H1 (cell line): ENCODE measurements at regions not wholly inside any gene's neighbourhood (a gene's known extent, or its start where the extent isn't known, plus 50 kb on each side); places are given as distances from the start of the nearest gene placed in this dataset.

ENCODE experiments used
- CTCF ChIA-PET: fragments of 300-600 bp; sonication (Branson Sonifier 250); formaldehyde crosslinking; loops from one replicate; lab custom pipeline; 2021; ENCODE audit not compliant: partially characterized antibody; lab: Charles Lee
- POLR2A ChIA-PET: fragments of 300-600 bp; sonication (Branson Sonifier 250); formaldehyde crosslinking; loops from one replicate; lab custom pipeline; 2021; ENCODE audit warnings: inconsistent platforms; ENCODE audit not compliant: partially characterized antibody; lab: Charles Lee
- DNase-seq, 2 experiments: peaks; one replicate each; pipeline versions ENCODE4 v3.0.0 to v3.0.0-alpha.2; 2010 to 2022; ENCODE audit warnings: low spot score in 2 of 2, low read depth in 1 of 2, mixed read lengths in 1 of 2
- FAIRE-seq: peaks from 2 replicates; lab custom pipeline; 2011; peaks lifted over from hg19 to GRCh38; lab: Jason Lieb, UNC
- H2AFZ ChIP-seq: 2 replicates; pipeline ENCODE4 v1.8.1; 2012; ENCODE audit warnings: low read length, inconsistent platforms
- H2AK5ac ChIP-seq: 2 replicates; pipeline ENCODE4 v1.6.1; 2013; ENCODE audit warnings: low read depth, low read length
- H2BK120ac ChIP-seq: replicated peaks from 2 replicates; pipeline ENCODE3; 2013; ENCODE audit warnings: low read depth, low read length, inconsistent platforms
- H2BK12ac ChIP-seq: 2 replicates; pipeline ENCODE4 v1.6.1; 2013; ENCODE audit warnings: low read depth, low read length
- H2BK15ac ChIP-seq: 2 replicates; pipeline ENCODE4 v1.6.1; 2013; ENCODE audit warnings: low read length
- H2BK20ac ChIP-seq: 2 replicates; pipeline ENCODE4 v1.6.1; 2013; ENCODE audit warnings: low read length
- H2BK5ac ChIP-seq: 2 replicates; pipeline ENCODE4 v1.6.1; 2013; ENCODE audit warnings: low read depth, low read length
- H3K14ac ChIP-seq: 2 replicates; pipeline ENCODE4 v1.6.1; 2013; ENCODE audit warnings: inconsistent platforms; ENCODE audit not compliant: insufficient read length
- H3K18ac ChIP-seq: 2 replicates; pipeline ENCODE4 v1.6.1; 2013; ENCODE audit warnings: low read length; ENCODE audit errors: extremely low read depth
- H3K23ac ChIP-seq: 2 replicates; pipeline ENCODE4 v1.6.1; 2013; ENCODE audit warnings: inconsistent platforms; ENCODE audit not compliant: insufficient read length
- H3K23me2 ChIP-seq: 2 replicates; pipeline ENCODE4 v1.6.1; 2013; ENCODE audit warnings: low read depth, low read length
- H3K27ac ChIP-seq: 2 replicates; pipeline ENCODE4 v1.6.1; 2011; ENCODE audit warnings: low read depth, low read length, inconsistent platforms
- H3K27me3 ChIP-seq, 4 experiments: replicated peaks in 1 of 4; 1 replicate in 1 of 4; 2 replicates in 3 of 4; pipeline versions ENCODE4 v1.6.1 to v1.8.1; 2011 to 2013; ENCODE audit warnings: low read length in 3 of 4, mild to moderate bottlenecking in 3 of 4, inconsistent platforms in 2 of 4, mixed read lengths in 2 of 4, moderate library complexity in 1 of 4; ENCODE audit not compliant: control insufficient read depth in 3 of 4, insufficient read depth in 3 of 4; ENCODE audit errors: extremely low read depth in 1 of 4
- H3K36me3 ChIP-seq, 4 experiments: 2 replicates each; pipeline versions ENCODE4 v1.6.1 to v1.8.1; 2011 to 2013; ENCODE audit warnings: mild to moderate bottlenecking in 4 of 4, low read length in 3 of 4, moderate library complexity in 2 of 4, control low read depth in 1 of 4, inconsistent platforms in 1 of 4; ENCODE audit not compliant: insufficient read depth in 4 of 4, control insufficient read depth in 2 of 4
- H3K4ac ChIP-seq: replicated peaks from 2 replicates; pipeline ENCODE3; 2013; ENCODE audit warnings: low read length, low read depth, mixed read lengths, inconsistent platforms; ENCODE audit not compliant: insufficient read length
- H3K4me1 ChIP-seq, 4 experiments: replicated peaks in 1 of 4; 1 replicate in 1 of 4; 2 replicates in 3 of 4; pipeline versions ENCODE4 v1.6.1 to v1.8.1; 2011 to 2013; ENCODE audit warnings: low read length in 3 of 4, inconsistent platforms in 2 of 4, mixed read lengths in 1 of 4; ENCODE audit not compliant: insufficient read depth in 4 of 4, control insufficient read depth in 3 of 4
- H3K4me2 ChIP-seq, 2 experiments: 2 replicates each; pipeline versions ENCODE4 v1.6.1 to v1.8.1; 2011 to 2013; ENCODE audit warnings: low read depth in 2 of 2, low read length in 2 of 2, control low read depth in 1 of 2, inconsistent platforms in 1 of 2, mild to moderate bottlenecking in 1 of 2; ENCODE audit not compliant: insufficient read depth in 1 of 2
- H3K4me3 ChIP-seq, 4 experiments: fragments of 200-600, 300-600 bp in 1 of 4; sonication (generic), shearing (Covaris generic), sonication (Bioruptor Twin) in 1 of 4; 2 replicates each; pipeline versions ENCODE4 v1.5.1 to v1.8.1; 2011 to 2016; ENCODE audit warnings: low read length in 4 of 4, low read depth in 3 of 4, control low read depth in 2 of 4, inconsistent platforms in 2 of 4, mild to moderate bottlenecking in 2 of 4, mixed read lengths in 1 of 4, moderate library complexity in 1 of 4; ENCODE audit not compliant: insufficient read depth in 2 of 4; ENCODE audit errors: extremely low read depth in 1 of 4
- H3K56ac ChIP-seq: replicated peaks from 2 replicates; pipeline ENCODE3; 2013; ENCODE audit warnings: low read depth, mild to moderate bottlenecking, mixed read lengths, low read length, inconsistent platforms; ENCODE audit not compliant: insufficient read length
- H3K79me1 ChIP-seq: 2 replicates; pipeline ENCODE4 v1.6.1; 2013; ENCODE audit warnings: low read depth, low read length, control low read depth
- H3K79me2 ChIP-seq, 2 experiments: 2 replicates each; pipeline versions ENCODE4 v1.6.1 to v1.8.1; 2012 to 2013; ENCODE audit warnings: low read length in 2 of 2, mild to moderate bottlenecking in 2 of 2, inconsistent platforms in 1 of 2; ENCODE audit not compliant: insufficient read depth in 2 of 2, control insufficient read depth in 1 of 2
- H3K9ac ChIP-seq, 4 experiments: replicated peaks in 1 of 4; 1 replicate in 1 of 4; 2 replicates in 3 of 4; pipeline versions ENCODE4 v1.6.1 to v1.8.1; 2011 to 2013; ENCODE audit warnings: low read depth in 3 of 4, low read length in 3 of 4, control low read depth in 2 of 4, mild to moderate bottlenecking in 2 of 4, moderate library complexity in 2 of 4, inconsistent platforms in 1 of 4; ENCODE audit errors: extremely low read depth in 1 of 4
- H3K9me3 ChIP-seq, 2 experiments: 2 replicates each; pipeline versions ENCODE4 v1.6.1 to v1.8.1; 2012 to 2013; ENCODE audit warnings: mild to moderate bottlenecking in 2 of 2, moderate library complexity in 2 of 2, control low read depth in 1 of 2, inconsistent platforms in 1 of 2, low read depth in 1 of 2, low read length in 1 of 2, mixed read lengths in 1 of 2; ENCODE audit not compliant: insufficient read depth in 2 of 2
- H4K20me1 ChIP-seq, 2 experiments: replicated peaks in 1 of 2; 2 replicates each; pipeline versions ENCODE3 to v1.8.1; 2011 to 2013; ENCODE audit warnings: inconsistent platforms in 2 of 2, low read length in 2 of 2, mild to moderate bottlenecking in 1 of 2; ENCODE audit not compliant: insufficient read depth in 2 of 2, control insufficient read depth in 1 of 2
- H4K5ac ChIP-seq: 2 replicates; pipeline ENCODE4 v1.6.1; 2013; ENCODE audit warnings: low read length, low read depth, mixed read lengths, inconsistent platforms; ENCODE audit not compliant: insufficient read length
- H4K8ac ChIP-seq: 2 replicates; pipeline ENCODE4 v1.8.0; 2013; ENCODE audit warnings: mild to moderate bottlenecking, moderate library complexity, low read length, inconsistent platforms; ENCODE audit not compliant: insufficient read depth; ENCODE audit errors: extremely low read depth
- H4K91ac ChIP-seq: replicated peaks from 2 replicates; pipeline ENCODE3; 2013; ENCODE audit warnings: low read length, mixed read lengths, inconsistent platforms; ENCODE audit not compliant: insufficient read length
- CEBPB ChIP-seq: IDR thresholded peaks from 2 replicates; pipeline ENCODE4 v1.6.1; 2012; ENCODE audit warnings: low read depth, low read length
- CHD2 ChIP-seq: IDR thresholded peaks from 2 replicates; pipeline ENCODE4 v1.6.1; 2012; ENCODE audit warnings: low read length, improper control_type of control experiment
- GABPA ChIP-seq: IDR thresholded peaks from 2 replicates; pipeline ENCODE4 v1.6.1; 2011; ENCODE audit warnings: mild to moderate bottlenecking, low read length, moderate library complexity, borderline replicate concordance; ENCODE audit not compliant: insufficient read depth
- NRF1 ChIP-seq: IDR thresholded peaks from 2 replicates; pipeline ENCODE4 v1.6.1; 2011; ENCODE audit warnings: mild to moderate bottlenecking, low read depth, low read length, improper control_type of control experiment
- PHF8 ChIP-seq: fragments of 200-600 bp; sonication (generic); conservative IDR thresholded peaks from 2 replicates; pipeline ENCODE4 v1.7.1; 2012; ENCODE audit warnings: low read depth, mild to moderate bottlenecking, inconsistent platforms, low read length, moderate library complexity
- POLR2A ChIP-seq, 2 experiments: IDR thresholded peaks; 1 replicate in 1 of 2; 2 replicates in 1 of 2; pipeline ENCODE4 v1.6.1; 2011; ENCODE audit warnings: low read depth in 2 of 2, low read length in 2 of 2, mild to moderate bottlenecking in 2 of 2; ENCODE audit errors: control extremely low read depth in 1 of 2
- RNF2 ChIP-seq: fragments of 200-900, 300-1000 bp; sonication (generic); IDR thresholded peaks from 2 replicates; pipeline ENCODE4 v1.7.1; 2016; ENCODE audit warnings: borderline replicate concordance, low read depth, mild to moderate bottlenecking, antibody characterized with exemption, low read length; ENCODE audit not compliant: poor library complexity, severe bottlenecking; ENCODE audit errors: missing control alignments
- SAP30 ChIP-seq: fragments of 300-600 bp; sonication (generic); IDR thresholded peaks from 2 replicates; pipeline ENCODE4 v1.7.1; 2012; ENCODE audit warnings: low read length, moderate library complexity, mild to moderate bottlenecking, inconsistent platforms; ENCODE audit not compliant: insufficient read depth, insufficient replicate concordance
- SIN3A ChIP-seq, 2 experiments: IDR thresholded peaks in 1 of 2; conservative IDR thresholded peaks in 1 of 2; 2 replicates each; pipeline ENCODE4 v1.6.1; 2011 to 2012; ENCODE audit warnings: low read length in 2 of 2, improper control_type of control experiment in 1 of 2, low read depth in 1 of 2, mild to moderate bottlenecking in 1 of 2
- SIX5 ChIP-seq: IDR thresholded peaks from 2 replicates; pipeline ENCODE4 v1.6.1; 2011; ENCODE audit warnings: mild to moderate bottlenecking, low read depth, low read length
- SP1 ChIP-seq: IDR thresholded peaks from 2 replicates; pipeline ENCODE4 v1.6.1; 2011; ENCODE audit warnings: low read depth, low read length
- TAF7 ChIP-seq: optimal IDR thresholded peaks from 2 replicates; pipeline ENCODE3; 2011; ENCODE audit warnings: low read depth, mild to moderate bottlenecking, inconsistent platforms, low read length, moderate library complexity, borderline replicate concordance
- ZNF274 ChIP-seq: IDR thresholded peaks from 2 replicates; pipeline ENCODE4 v1.7.0; 2012; ENCODE audit warnings: low read length, borderline replicate concordance; ENCODE audit errors: extremely low read depth
- TF ChIP-seq, protein P1 (sequence below): IDR thresholded peaks from 2 replicates; pipeline ENCODE4 v1.6.1; 2011; ENCODE audit warnings: low read length, improper control_type of control experiment

DNA sequence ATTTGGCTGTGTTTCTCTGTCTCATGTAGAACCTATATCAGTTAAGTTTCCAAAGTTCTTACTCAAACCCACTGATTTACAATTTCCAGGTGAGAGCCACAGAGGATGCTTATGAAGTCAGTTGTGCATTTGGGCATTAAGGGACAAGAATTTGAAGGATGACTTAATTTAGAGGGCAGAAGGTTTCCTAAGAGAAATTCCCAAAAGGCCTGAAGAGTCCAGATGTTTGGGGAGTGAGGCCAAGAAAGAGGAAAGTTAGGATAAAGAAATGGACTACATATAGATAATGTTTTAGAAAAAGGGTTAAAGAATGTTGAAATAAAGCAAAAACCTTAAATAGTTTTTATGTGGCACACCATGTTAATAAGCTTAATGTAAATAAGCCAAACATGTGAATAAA is 338.7 kb upstream of the GRM7 start:
- H3K27ac ChIP-seq, result no peak overlapping the region
- no peaks in the 10 kb centered on the region for H3K4me1 ChIP-seq
- H2BK120ac ChIP-seq, result no peak overlapping the region
- no peak overlapping the region for H3K4me2 ChIP-seq
- ChIA-PET CTCF (no interaction called here), POLR2A (interaction anchor here (1.2 kb wide), 1 partner anchor 20 kb away, joined by 3 read pairs; no protein-coding TSS in a partner anchor)
- no peak overlapping the region for H2BK12ac ChIP-seq
- no peaks in the 10 kb centered on the region for H3K27me3 ChIP-seq
- FAIRE-seq (no peak), DNase-seq (no peak)
- H3K18ac ChIP-seq, result no peak overlapping the region
- no peak overlapping the region for H4K8ac ChIP-seq
- H4K5ac ChIP-seq, result no peak overlapping the region
- H2BK20ac ChIP-seq, result no peak overlapping the region
- H3K4me3 ChIP-seq, result no peak overlapping the region
- H3K79me2 ChIP-seq, result no peaks in the 10 kb centered on the region
- H3K56ac ChIP-seq, result no peak overlapping the region
- H3K23ac ChIP-seq, result no peak overlapping the region
- H2AK5ac ChIP-seq, result no peak overlapping the region
- H4K91ac ChIP-seq, result no peak overlapping the region
- H2AFZ ChIP-seq, result no peak overlapping the region
- H3K9ac ChIP-seq, result no peak overlapping the region
- no peaks in the 10 kb centered on the region for H3K79me1 ChIP-seq
- no peak overlapping the region for H3K14ac ChIP-seq
- H3K4ac ChIP-seq, result no peak overlapping the region
- no peak overlapping the region for H2BK15ac ChIP-seq
- no peaks in the 10 kb centered on the region for H4K20me1 ChIP-seq
- no peaks in the 10 kb centered on the region for H3K9me3 ChIP-seq
- H3K36me3 ChIP-seq, result no peaks in the 10 kb centered on the region
- H3K23me2 ChIP-seq, result no peaks in the 10 kb centered on the region
- H2BK5ac ChIP-seq, result no peak overlapping the region
- TF ChIP-seq SIN3A (conservative IDR thresholded peaks at IDR 0.05 in 1 of 2, IDR thresholded peaks at IDR 0.05 in 1 of 2; ENCODE audit: low read depth in 1 of 2, low read length in 2 of 2) (no peak), ZNF274 (no peak), RNF2 (no peak), TAF7 (no peak), SP1 (no peak), CEBPB (no peak), POLR2A (IDR thresholded peaks at IDR 0.05; ENCODE audit: control extremely low read depth in 1 of 2, low read depth in 2 of 2, low read length in 2 of 2) (no peak), PHF8 (no peak), GABPA (no peak), CHD2 (no peak), NRF1 (no peak), SIX5 (no peak), SAP30 (no peak)
- TF ChIP-seq, protein P1, sequence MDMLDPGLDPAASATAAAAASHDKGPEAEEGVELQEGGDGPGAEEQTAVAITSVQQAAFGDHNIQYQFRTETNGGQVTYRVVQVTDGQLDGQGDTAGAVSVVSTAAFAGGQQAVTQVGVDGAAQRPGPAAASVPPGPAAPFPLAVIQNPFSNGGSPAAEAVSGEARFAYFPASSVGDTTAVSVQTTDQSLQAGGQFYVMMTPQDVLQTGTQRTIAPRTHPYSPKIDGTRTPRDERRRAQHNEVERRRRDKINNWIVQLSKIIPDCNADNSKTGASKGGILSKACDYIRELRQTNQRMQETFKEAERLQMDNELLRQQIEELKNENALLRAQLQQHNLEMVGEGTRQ, result no peak
